GM21619 (cell line): ENCODE measurements at regions not wholly inside any gene's neighbourhood (a gene's known extent, or its start where the extent isn't known, plus 50 kb on each side); places are given as distances from the start of the nearest gene placed in this dataset.
"Not testable (repeated sequence)": the region's sequence is repeated elsewhere in the genome, so short reads cannot be mapped to it uniquely, and the experiment has no call there.

Experiments used
- ATAC-seq: cut with Tn5 transposase; IDR thresholded peaks from one replicate; pipeline ENCODE4 v1.9.1; 2021; ENCODE audit not compliant: unreplicated experiment

DNA sequence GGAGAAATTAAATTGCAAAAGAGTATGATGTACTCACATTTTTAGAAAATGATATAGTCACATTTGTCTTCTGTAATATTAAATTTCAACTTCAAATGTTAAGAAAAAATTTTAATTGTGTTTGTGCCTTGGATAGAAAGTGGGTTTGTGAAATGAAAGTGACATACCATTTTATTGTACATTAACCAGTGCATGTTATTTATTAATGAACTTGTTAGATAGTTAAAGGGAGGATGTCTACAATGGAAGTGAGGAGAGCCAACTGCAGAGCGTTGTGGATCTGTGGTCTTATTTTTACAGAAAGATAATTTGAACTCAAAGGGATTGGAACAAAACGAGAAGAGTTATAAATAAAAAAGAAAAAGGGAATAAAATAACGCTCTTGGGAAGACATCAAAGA, 291.7 kb downstream of the ARL4A start:
- ATAC-seq, result peak; percentile 48

DNA sequence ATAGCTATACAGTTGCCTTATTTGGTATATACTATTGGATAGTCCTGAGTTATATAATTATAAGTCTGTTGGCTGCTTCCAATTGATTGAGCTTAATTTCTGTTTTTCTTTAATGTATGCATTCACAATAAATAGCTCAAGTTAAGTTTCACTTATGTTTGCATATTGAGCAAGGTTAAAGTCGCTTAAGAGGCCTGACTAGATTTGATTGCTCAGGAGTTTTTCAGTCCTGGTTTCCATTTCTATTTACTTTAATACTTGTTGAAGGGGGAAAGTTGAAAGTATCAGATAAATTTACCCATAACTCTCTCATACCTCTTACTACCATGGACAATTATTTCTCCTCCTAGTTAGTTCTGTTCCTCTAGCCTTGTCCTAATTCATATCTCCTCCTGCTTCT, 294.7 kb downstream of the ARL4A start:
- no peak for ATAC-seq

DNA sequence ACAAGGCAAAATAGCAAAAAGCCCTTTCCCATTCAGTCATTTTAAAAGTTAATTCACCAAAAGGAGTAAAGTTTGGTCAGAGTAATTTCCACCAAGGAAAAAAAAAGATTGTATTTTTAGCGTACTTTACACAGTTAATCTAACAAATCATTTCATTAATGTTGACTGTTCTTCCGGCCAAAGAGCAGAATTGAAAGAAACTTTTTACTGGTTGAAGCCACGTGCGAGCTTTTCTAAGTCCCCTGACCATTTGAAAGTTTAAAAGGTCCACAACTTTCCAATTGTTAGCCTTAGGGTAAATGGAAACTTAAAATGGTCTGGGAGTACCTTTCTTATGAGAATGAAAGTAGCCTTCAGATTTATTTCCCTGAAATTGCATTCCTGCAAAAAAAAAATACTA, 296.7 kb downstream of the ARL4A start:
- no peak for ATAC-seq

DNA sequence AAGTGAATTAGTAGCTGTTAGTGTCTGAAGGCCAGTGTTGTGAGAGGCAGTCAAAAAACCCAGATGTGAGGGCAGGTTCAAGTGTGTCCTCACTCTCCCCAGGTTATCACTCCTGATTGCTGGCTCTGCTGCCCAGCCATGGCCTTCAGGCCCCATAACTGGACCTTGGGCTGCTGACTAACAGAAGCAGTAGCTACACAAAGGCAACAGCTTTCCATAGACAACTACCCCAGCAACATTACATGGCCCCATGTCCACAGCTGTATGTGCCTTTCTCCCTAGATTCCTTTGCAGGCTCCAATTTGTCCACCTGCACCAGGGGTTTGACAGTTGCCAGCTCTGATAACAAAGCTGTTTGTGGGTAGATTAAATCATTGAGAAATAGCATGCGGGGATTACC, 297.8 kb downstream of the ARL4A start:
- ATAC-seq, result no peak

DNA sequence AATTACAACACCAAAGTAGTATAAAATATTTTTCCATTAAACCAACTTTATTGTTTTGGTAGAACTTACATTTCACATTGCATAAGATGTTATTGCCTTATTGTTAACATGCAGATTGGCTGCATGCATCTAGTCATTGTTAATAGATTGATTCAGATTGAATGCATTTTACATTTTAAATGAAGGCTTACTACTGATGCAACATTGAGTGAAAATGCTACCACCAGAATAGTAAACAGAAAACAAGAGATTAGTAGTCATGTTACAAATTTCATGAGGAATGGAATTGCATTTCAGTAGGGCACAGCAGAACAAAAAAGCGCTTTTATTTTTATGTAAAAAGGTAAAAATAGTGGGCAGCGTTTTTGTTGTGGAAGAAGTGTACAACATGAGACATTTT, 298.3 kb downstream of the ARL4A start:
- ATAC-seq, result no peak

DNA sequence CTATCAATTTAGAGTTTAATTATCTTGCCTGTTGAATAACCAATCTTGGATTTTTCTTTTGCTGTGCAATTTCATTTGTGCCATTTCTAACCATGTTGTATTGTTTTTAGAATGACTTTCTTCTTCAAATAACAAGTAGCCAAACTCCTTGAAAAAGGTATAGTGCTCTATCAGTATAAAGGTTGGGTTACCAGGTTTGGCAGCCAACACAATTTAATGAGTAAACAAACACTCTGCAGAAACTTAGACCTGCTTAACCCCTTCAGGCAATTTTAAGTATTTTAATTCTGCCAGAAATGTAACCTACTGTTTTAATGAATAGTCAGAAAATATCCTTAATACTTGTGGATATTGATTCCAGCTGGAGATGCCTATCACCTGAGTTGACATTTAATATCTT, 299.8 kb downstream of the ARL4A start:
- ATAC-seq, result no peak

DNA sequence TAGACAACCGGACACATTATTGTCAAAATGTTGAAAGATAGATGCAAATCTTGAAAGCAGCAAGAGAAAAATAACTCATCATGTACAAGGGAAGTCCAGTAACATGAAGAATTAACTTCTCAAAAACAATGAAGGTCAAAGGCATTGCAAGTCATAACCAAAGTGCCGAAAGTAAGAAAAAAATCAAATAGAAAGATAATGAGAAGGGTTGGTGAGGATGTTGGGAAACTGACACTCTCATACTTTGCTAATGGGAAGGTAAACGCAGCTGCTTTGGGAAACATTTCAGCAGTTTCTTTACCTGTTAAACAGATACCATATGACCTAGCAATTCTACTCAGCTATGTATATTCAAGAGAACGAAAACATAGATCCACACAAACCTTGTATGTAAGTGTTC, 303.0 kb downstream of the ARL4A start:
- ATAC-seq, result no peak

DNA sequence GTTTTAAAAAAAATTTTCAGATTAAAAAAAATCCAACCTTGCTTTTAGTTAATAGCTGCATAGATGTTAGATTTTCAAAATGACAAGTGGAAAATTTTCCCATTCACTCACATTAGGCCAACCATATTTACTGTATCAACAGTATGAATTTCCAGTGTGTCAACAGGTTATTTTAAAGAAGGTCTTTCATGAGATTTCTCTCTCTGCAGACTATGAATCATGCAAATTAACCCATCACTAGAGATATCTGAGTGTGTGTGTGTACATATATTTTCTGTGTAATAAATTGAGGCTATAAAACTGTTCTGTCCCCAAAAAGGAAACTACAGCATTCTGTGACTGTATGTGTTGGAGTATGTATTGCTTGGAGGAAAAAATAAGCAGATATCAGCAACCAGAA, 305.6 kb downstream of the ARL4A start:
- no peak for ATAC-seq

DNA sequence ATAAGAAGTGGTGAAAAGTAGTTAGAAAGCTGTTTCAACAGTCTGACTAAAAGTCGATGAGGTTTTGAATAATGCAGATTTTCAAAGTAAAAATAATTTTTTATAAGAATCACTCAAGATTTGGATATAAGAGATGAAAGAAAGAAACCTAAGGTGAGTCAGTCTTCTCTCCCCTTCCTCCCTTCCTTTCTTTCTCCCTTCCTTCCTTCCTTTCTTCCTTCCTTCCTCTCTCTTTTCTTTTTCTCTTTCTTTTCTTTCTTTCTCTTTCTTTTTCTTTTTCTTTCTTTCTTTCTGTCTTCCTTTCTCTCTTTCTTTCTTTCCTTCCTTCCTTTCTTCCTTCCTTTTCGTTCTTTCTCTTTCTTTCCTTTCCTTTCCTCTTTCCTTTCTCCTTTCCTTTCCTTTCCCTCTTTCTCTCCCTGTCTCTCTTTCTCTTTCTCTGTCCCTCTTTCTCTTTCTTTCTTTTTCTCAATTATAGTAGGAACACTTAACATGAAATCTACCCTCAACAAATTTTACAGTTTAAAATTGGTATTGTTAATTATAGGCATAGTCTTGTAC, 308.6 kb downstream of the ARL4A start:
- ATAC-seq, result no peak

DNA sequence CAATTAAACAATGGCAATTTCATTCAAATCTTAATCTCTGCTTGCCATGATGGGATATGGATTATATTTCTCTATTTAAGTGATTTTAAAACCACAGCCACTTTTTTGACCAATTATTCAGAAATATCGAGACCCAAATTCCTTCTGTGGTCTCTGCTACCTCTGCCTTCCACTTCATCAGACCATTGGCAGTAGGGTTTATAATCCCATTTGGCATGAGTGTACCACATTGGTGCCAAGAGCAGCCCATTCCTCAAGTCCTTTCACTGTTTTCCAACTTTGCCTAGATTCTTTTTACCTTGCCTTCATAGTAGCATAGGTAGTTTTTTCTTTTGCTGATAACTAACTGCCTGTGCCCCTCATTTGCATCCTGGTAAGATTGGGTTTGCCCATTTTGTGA, 319.9 kb downstream of the ARL4A start:
- no peak for ATAC-seq

DNA sequence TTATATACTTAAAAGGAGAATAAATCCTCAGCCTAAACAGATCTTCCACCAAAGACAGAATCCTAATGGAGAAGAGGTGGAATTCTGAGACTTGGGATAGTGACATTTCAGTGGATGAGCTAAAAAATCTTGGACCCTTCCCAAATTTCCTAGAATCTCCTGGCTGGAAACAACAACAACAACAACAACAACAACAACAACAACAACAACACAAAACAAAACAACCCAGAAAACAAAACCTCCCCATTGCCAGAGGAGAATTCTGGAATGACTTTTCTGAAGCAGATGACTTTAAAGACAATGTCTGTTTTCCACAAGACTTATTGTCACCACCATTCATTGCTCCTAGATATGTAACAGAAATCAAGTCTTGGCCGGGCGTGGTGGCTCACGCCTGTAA, 322.1 kb downstream of the ARL4A start:
- no peak for ATAC-seq

DNA sequence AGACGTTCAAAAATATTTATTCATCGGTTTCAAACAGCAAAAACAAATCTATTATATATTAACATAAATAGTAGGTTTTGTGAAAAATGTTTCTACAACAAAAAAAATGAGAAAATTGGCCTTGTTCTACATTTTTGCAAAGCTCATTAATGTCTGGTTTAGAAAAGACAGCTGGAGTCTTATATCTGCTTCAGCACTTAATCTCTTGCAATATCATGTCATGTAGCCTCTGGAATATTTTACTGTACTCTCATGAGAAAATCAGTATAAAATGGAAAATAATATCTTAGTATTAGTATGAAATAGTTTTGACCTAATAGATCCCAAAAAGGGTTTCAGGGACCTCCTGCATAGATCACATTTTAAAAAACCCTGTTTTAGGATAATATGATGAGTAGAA, 326.6 kb downstream of the ARL4A start:
- no peak for ATAC-seq

DNA sequence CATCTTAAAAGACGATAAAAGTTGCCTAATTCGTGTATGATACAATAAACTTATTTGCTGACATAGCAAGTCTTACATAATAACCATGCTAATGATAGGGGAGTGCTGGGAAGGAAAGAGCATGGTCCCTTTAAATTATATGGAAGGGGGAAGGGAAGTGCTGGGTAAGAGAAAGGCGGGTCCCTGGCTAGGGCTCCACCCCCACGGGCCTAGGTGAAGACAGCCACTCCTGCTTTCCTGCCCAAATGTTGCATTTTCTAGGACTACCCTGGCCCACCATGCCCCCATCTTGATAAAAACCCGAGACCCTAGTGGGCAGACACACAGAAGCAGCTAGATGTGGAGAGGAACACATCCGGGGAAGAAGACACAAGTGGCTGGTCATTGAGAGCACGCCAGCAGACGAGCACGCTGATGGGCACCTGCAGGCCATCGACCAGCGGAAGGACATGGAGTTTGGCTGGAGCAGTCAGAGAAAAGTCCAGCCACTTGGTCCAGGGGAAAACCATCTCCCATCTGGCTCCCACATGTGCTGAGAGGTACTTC, 328.7 kb downstream of the ARL4A start:
- no peak for ATAC-seq

DNA sequence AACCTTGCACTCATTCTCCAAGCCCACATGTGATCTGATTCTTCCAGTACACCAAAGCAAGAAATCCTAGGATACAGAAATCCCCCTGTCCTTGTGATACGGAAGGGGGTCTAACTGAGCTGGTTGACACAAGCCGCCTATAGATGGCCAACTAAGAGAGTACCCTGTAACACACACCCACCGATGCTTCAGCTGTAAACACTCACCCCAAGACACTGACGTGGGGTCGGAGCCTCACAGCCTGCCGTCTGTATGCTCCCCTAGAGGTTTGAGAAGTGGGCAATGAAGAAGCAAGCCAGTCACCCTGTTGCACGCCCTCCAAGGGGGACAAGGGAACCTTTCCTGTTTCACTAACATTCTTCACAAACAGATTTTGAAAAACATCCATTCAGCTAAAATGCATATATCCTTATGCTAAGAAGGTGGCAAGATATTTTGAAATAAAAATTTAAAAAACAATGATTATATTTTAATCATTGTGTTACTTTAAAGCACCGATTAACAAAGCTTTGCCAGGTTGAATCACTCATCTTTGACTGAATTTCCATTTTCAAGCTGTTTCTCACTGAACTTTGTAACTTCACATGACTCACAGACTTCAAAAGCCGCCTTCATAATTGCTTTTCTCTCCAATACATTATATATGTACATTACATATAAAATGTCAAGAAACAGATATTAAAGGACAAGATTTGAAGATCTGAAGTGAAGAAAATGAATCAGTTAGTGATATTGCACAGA, 329.3 kb downstream of the ARL4A start:
- ATAC-seq, result no peak

DNA sequence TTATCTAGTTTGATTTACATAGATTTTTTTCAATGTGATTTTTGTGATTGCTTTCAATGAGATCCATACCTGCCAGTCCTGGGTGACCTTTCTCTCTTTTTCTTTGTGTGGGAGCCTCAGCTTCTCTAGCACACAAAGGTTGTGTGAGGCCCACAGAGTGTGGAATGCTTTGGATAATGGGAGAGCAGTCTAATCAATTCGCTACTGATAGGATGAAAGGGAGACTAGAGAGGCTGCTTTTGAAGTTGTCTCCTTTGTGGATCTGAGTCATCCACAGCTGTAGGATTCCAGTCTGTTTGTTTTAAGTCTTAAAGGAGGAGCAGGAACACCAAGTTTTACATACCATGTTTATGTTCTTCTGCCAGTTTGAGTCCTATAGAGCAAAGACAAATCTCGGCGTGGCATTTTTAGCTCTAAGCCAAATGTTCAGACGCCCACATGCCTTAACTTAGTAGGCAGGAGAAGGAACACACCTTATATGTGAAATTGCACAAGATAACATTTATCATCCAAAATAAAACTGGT, 330.0 kb downstream of the ARL4A start:
- ATAC-seq, result no peak

DNA sequence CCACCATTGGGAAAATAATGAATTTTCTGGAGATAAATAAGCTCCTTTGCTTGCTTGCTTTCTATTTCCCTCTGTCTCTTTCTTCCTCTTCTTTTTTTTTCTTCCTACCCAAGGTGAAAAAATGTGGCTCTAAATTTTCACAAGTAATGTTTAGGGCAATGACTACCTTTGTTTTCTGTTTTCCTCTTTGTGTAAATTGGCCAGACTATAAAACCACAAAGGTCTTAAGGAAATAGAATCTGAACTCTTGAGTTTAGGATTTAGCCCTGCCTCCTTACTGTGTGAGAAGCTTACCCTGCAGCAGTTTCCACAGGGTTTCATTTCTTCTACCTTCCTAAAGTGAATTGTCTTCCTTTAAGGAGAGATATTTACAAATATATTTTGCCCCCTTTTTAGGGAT, 330.4 kb downstream of the ARL4A start:
- ATAC-seq, result no peak

DNA sequence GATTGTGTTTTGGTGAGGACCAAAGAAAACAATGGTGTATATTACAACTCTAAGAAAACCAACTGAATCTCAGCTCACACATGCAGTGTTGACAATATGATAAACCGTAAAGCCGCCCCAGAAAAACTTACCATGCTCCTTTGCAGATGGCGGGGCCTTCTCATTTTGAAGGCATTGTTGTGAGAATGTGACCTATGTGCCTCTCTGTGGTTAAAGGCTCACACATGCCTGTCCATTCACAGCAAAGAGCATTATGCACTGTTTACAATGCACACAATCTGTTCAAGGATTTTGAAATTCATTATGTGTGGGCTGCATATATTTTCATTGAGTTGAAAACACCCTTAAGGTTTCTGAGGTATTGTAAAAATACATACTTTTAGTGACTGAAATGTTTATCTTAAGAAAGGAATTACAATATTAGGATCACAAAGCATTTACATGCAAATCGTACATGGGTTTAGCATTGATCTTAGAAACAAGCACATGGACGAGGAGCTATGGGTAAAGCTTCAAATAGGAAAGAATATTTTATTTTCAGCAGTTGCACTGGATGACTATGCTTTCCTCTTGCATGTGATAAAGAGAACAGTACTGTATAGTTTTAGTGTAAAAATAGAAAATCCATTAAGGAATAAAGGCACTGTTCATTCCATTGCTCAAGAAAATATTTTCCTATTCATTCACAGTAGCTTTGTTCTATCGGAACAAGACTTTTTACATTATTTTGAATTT, 334.3 kb downstream of the ARL4A start:
- no peak for ATAC-seq

DNA sequence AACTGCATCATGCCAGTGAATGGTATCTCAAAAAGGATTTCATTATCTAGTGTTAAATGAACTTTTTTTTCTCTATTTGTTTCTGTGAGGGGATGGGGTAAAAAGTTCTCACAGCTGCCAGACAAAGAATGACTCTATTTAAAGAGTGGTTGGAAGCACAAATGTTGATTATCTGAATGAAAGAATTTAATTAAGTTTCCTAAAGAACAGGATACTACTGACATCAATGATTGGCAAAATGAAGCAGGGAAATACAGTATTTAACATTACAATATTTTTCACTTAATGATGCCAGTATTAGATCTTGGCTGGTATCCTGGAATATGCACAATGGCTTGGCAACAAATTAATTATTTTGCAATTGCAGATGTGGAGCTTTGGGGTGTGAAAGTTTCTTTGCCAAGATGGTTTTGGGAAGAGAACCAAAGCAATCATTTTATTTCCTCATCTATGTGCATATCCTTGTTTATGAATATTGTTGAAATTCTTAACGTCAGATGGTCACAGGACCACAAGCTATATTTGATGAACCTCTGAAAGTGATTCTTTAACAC, 336.8 kb downstream of the ARL4A start:
- ATAC-seq, result no peak

DNA sequence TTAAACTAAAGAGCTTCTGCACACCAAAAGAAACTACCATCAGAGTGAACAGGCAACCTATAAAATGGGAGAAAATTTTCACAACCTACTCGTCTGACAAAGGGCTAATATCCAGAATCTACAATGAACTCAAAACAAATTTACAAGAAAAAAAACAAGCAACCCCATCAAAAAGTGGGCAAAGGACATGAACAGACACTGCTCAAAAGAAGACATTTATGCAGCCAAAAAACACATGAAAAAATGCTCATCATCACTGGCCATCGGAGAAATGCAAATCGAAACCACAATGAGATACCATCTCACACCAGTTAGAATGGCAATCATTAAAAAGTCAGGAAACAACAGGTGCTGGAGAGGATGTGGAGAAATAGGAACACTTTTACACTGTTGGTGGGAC, 337.6 kb downstream of the ARL4A start:
- ATAC-seq, result not testable (repeated sequence)

DNA sequence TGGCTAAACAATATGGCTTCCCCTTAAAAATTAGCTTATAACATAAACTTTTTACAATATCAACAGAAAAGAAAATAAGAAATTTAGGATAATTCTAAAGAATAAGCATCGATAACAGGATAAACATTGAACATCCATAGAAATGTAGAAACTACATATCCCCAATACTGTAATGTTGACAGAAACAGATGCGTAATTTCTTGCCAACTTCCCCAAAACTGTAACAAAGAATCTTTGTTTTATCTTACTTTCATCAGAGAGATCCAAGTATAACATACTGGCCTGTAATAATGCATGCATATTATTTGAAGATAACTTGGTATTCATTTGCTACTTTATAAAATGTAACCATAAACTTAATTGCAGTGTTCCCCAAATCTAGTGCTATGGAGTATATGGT, 339.9 kb downstream of the ARL4A start:
- no peak for ATAC-seq

DNA sequence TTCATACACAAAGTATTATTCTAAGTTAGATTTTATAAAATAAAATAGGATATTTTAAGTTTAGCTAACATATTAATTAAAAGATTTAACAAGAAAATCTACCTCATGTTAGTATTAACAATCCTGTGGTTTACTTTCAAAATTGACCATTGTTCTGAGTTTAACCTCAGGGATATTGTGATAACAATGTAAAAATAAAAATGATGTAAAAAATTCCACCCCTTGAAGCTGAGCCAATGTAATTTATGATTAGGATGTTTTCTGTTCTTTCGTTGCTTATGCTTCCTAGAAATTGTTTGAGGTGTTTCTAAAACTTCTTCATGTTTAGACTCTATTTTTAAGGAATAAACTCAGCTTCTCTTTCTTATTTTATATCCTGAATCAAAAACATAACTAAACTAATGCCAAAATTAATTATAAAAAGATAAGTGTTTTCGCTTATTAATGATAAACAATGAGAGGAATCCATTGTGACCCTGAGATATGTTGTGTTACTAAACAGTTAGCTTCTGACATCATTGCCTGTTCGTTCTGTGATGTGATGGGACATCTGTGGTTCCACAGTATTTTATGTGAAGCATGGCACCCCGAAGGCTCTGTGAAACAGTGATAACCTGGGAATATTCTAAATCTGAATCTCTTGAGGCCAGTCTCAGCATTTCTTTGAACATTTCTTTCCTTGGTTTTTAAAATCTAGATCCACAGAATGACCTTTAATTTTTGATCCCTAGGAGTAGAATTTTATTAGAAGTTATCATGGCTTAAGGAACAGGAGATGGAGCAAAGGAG, 340.8 kb downstream of the ARL4A start:
- no peak for ATAC-seq
